Gastroesophageal sphincter (tissue), 3 donors: ENCODE measurements at regions not wholly inside any gene's neighbourhood (a gene's known extent, or its start where the extent isn't known, plus 50 kb on each side); places are given as distances from the start of the nearest gene placed in this dataset.

ENCODE experiments used
- CTCF ChIP-seq, 4 experiments: fragments of 200-600 bp in 2 of 4; fragments of 450-650 bp in 2 of 4; sonication (generic) in 1 of 4; IDR thresholded peaks; one replicate each; pipeline ENCODE4 v1.5.1; 2017 to 2019; ENCODE audit warnings: antibody characterized with exemption in 4 of 4, mild to moderate bottlenecking in 2 of 4, moderate library complexity in 2 of 4
- EP300 ChIP-seq: sonication (generic); formaldehyde crosslinking; IDR thresholded peaks from one replicate; pipeline ENCODE4 v1.6.1; 2017; ENCODE audit warnings: antibody characterized with exemption, mild to moderate bottlenecking

- TF ChIP-seq EP300 (no peak), CTCF (IDR thresholded peaks at IDR 0.05) (no peak)
Measured at GRCh38 chr2:13596233-13596632, 879.5 kb downstream of the TRIB2 start.
